NT2/D1 (cell line): ENCODE measurements at regions not wholly inside any gene's neighbourhood (a gene's known extent, or its start where the extent isn't known, plus 50 kb on each side); places are given as distances from the start of the nearest gene placed in this dataset.

ENCODE experiments used
- SUZ12 ChIP-seq: IDR thresholded peaks from 2 replicates; pipeline ENCODE4 v1.6.1; 2011; ENCODE audit not compliant: insufficient read length, insufficient read depth; ENCODE audit errors: extremely low read depth
- ZNF274 ChIP-seq: IDR thresholded peaks from 2 replicates; pipeline ENCODE4 v1.6.1; 2011; ENCODE audit warnings: mild to moderate bottlenecking, low read depth, low read length

DNA sequence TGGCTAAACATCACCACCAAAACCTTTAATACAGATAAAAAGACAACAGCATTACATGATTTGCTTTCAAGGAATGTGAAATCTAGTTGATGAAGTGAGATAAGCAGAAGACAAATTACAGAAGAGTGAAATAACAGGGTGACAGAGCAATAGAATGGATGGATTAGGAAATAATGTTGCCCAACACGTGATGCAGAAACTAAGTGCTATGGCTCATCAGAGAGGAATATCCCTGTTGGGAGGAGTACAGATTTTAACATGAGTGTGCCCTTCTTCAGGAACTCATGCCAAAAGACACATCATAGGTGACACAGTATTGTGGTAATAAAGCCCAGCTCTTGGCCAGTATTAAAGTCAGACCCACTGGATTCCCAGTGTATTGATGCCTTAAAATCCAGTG lies 176.6 kb upstream of the RAG2 start:
- no peak for TF ChIP-seq SUZ12
- TF ChIP-seq ZNF274 = no peak
